Osteocyte (in vitro differentiated cells): ENCODE measurements at regions not wholly inside any gene's neighbourhood (a gene's known extent, or its start where the extent isn't known, plus 50 kb on each side); places are given as distances from the start of the nearest gene placed in this dataset.

Experiments
- DNase-seq: peaks from one replicate; pipeline ENCODE4 v3.0.0; 2021; ENCODE audit warnings: mixed read lengths; ENCODE audit not compliant: unreplicated experiment; ENCODE audit errors: extremely low spot score
- H3K27ac Mint-ChIP-seq: one replicate; pipeline ENCODE4 v1.8.0; 2021; ENCODE audit warnings: mild to moderate bottlenecking, mixed read lengths; ENCODE audit not compliant: unreplicated experiment
- H3K27me3 Mint-ChIP-seq: one replicate; pipeline ENCODE4 v1.8.0; 2021; ENCODE audit warnings: mixed read lengths; ENCODE audit not compliant: unreplicated experiment
- H3K36me3 Mint-ChIP-seq: one replicate; pipeline ENCODE4 v1.8.0; 2021; ENCODE audit warnings: mixed read lengths; ENCODE audit not compliant: unreplicated experiment
- H3K4me1 Mint-ChIP-seq: one replicate; pipeline ENCODE4 v1.8.0; 2021; ENCODE audit warnings: mixed read lengths; ENCODE audit not compliant: unreplicated experiment
- H3K4me3 Mint-ChIP-seq: one replicate; pipeline ENCODE4 v1.8.0; 2021; ENCODE audit warnings: mild to moderate bottlenecking, moderate library complexity, mixed read lengths; ENCODE audit not compliant: unreplicated experiment
- H3K9me3 Mint-ChIP-seq: one replicate; pipeline ENCODE4 v1.8.0; 2021; ENCODE audit warnings: mixed read lengths; ENCODE audit not compliant: unreplicated experiment
- TF ChIP-seq, protein P1 (sequence below): fragments of 200-600 bp; sonication (generic); IDR thresholded peaks from 2 replicates; pipeline ENCODE4 v1.5.0; 2021; ENCODE audit warnings: antibody characterized with exemption, mild to moderate bottlenecking, moderate library complexity

DNA sequence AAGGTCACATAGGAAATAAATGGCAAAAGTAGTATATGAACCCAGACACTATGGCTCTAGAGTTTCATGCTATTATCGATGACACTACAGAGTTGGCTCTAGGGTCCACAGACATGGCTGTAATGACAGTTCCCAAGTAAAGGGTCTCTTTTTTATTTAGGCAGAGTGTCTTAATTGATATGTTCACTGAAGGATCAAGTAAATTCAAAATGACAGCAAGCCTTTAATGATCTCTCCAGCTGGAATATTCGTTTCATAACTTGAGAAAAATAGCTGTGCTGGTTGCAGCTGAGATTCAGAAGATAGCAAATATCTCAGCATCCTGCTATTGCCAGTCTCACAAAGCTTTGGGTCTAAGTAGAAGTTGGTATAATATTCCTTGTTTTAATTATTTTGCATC, 333.6 kb upstream of the MAGI2 start:
- DNase-seq = no peak
- H3K36me3 Mint-ChIP-seq = no peaks in the 10 kb centered on the region
- peaks cover 23% of the 10 kb centered on the region for H3K27me3 Mint-ChIP-seq
- H3K4me3 Mint-ChIP-seq = no peak overlapping the region
- peaks cover 7% of the 10 kb centered on the region for H3K9me3 Mint-ChIP-seq
- TF ChIP-seq, protein P1, sequence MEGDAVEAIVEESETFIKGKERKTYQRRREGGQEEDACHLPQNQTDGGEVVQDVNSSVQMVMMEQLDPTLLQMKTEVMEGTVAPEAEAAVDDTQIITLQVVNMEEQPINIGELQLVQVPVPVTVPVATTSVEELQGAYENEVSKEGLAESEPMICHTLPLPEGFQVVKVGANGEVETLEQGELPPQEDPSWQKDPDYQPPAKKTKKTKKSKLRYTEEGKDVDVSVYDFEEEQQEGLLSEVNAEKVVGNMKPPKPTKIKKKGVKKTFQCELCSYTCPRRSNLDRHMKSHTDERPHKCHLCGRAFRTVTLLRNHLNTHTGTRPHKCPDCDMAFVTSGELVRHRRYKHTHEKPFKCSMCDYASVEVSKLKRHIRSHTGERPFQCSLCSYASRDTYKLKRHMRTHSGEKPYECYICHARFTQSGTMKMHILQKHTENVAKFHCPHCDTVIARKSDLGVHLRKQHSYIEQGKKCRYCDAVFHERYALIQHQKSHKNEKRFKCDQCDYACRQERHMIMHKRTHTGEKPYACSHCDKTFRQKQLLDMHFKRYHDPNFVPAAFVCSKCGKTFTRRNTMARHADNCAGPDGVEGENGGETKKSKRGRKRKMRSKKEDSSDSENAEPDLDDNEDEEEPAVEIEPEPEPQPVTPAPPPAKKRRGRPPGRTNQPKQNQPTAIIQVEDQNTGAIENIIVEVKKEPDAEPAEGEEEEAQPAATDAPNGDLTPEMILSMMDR = no peak
- no peak overlapping the region for H3K27ac Mint-ChIP-seq
- no peaks in the 10 kb centered on the region for H3K4me1 Mint-ChIP-seq

DNA sequence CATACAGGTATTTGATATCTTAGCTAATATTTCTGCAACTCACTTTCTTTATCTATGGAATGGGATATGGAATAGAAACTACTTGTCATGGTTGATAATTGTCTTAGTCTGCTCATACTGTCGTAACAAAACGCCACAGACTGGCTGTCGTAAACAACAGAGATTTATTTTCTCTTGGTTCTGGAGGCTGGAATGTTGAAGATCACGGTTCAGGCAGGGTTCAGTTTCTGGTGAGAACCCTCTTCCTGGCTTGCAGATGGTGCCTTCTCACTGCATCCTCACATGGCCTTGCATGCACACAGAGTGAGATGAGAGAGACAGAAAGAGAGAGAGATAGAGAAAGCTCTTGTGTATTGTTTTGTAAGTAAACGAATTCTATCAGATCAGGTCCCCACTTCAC, 332.7 kb upstream of the MAGI2 start:
- Mint-ChIP-seq H3K27ac (no peak overlapping the region), H3K4me3 (no peak overlapping the region), H3K4me1 (no peaks in the 10 kb centered on the region), H3K36me3 (no peaks in the 10 kb centered on the region), H3K27me3 (peaks cover 21% of the 10 kb centered on the region), H3K9me3 (peaks cover 7% of the 10 kb centered on the region)
- DNase-seq = no peak
- TF ChIP-seq, protein P1 = no peak

DNA sequence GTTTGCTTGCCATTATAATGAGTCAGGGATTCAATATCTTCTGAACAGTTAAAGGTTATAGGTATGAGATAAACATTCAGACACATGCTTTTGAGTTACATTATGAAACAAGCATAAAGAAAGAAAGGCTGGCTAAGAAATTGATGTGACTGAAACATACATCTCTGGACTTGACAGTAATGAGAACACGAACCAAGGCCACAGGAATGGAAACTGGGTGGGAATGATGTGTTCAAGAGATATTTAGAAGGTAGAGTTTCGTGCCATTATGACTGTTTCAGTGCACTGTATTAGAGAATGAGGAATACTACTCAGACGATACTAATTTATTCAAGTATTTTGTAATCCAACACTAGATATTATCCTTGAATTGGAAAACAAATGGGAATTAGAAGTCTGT, 332.1 kb upstream of the MAGI2 start:
- Mint-ChIP-seq H3K36me3 (no peaks in the 10 kb centered on the region), H3K9me3 (peaks cover 7% of the 10 kb centered on the region), H3K4me1 (no peaks in the 10 kb centered on the region), H3K27me3 (peaks cover 19% of the 10 kb centered on the region), H3K4me3 (no peak overlapping the region), H3K27ac (no peak overlapping the region)
- TF ChIP-seq, protein P1 = no peak
- no peak for DNase-seq

DNA sequence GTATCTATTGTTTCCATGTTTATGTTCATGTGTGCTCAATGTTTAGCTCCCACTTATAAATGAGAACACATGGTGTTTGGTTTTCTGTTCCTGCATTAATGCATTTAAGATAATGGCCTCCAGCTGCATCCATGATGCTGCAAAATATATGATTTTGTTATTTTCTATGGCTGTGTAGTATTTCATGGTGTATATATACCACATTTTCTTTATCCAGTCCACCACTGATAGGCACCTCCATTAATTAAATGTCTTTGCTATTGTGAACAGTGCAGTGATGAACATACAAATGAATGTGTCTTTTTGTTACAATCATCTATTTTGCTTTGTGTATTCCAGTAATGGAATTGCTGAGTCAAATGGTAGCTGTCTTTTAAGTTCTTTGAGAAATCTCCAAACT, 329.4 kb upstream of the MAGI2 start:
- H3K27me3 Mint-ChIP-seq = peaks cover 11% of the 10 kb centered on the region
- TF ChIP-seq, protein P1 = no peak
- H3K9me3 Mint-ChIP-seq = peaks cover 7% of the 10 kb centered on the region
- H3K27ac Mint-ChIP-seq = no peak overlapping the region
- no peaks in the 10 kb centered on the region for H3K4me1 Mint-ChIP-seq
- no peak overlapping the region for H3K4me3 Mint-ChIP-seq
- no peak for DNase-seq
- no peaks in the 10 kb centered on the region for H3K36me3 Mint-ChIP-seq

DNA sequence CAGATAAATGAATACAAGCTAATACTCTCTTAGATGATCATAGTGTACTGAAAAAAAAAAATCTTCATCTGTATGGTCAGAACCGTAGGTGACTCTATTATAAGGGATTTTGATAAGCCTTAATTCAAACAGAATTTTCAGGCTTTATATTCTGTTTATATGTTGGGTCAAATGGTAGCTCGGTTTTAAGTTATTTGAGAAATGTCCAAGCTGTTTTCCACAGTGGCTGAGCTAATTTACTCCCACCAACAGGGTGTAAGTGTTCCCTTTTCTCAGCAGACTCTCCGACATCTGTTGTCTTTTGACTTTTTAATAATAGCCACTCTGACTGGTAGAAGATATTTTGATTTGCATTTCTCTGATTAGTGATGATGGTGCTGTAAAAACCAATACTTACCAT, 328.8 kb upstream of the MAGI2 start:
- H3K4me3 Mint-ChIP-seq = no peak overlapping the region

More for the DNA sequence above, 328.8 kb upstream of the MAGI2 start:
- no peak for DNase-seq
- Mint-ChIP-seq H3K9me3 (peaks cover 7% of the 10 kb centered on the region), H3K27me3 (peaks cover 7% of the 10 kb centered on the region), H3K27ac (no peak overlapping the region), H3K36me3 (no peaks in the 10 kb centered on the region), H3K4me1 (no peaks in the 10 kb centered on the region)
- TF ChIP-seq, protein P1 = no peak
